C4-2B (cell line): ENCODE measurements at regions not wholly inside any gene's neighbourhood (a gene's known extent, or its start where the extent isn't known, plus 50 kb on each side); places are given as distances from the start of the nearest gene placed in this dataset.

Source experiments
- ZFX ChIP-seq: fragments of 450-650 bp; IDR thresholded peaks from 2 replicates; pipeline ENCODE4 v1.6.1; 2017
- TF ChIP-seq, protein P1 (sequence below): fragments of 450-650 bp; conservative IDR thresholded peaks from 2 replicates; pipeline ENCODE4 v1.5.1; 2017; ENCODE audit warnings: mild to moderate bottlenecking

DNA sequence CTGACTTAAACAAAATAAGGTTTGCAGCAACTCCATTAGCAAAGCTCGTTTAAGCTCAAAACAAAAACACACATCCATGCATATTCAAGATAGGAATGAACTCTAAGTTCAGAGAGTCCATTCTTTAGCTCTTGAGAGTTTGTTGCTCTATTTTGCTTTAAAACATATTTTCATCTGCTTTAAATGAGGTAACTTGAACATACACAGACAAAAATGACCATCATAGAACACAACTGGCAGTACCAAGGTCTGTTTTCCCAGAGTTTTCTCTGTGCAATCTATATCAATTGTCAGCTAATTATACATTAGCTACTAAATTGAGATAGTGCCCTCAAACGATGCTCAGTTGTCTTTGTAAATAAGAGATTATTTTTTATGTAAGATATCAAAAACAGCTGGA is 423.2 kb upstream of the ANO3 start:
- TF ChIP-seq, protein P1, sequence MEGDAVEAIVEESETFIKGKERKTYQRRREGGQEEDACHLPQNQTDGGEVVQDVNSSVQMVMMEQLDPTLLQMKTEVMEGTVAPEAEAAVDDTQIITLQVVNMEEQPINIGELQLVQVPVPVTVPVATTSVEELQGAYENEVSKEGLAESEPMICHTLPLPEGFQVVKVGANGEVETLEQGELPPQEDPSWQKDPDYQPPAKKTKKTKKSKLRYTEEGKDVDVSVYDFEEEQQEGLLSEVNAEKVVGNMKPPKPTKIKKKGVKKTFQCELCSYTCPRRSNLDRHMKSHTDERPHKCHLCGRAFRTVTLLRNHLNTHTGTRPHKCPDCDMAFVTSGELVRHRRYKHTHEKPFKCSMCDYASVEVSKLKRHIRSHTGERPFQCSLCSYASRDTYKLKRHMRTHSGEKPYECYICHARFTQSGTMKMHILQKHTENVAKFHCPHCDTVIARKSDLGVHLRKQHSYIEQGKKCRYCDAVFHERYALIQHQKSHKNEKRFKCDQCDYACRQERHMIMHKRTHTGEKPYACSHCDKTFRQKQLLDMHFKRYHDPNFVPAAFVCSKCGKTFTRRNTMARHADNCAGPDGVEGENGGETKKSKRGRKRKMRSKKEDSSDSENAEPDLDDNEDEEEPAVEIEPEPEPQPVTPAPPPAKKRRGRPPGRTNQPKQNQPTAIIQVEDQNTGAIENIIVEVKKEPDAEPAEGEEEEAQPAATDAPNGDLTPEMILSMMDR: no peak
- TF ChIP-seq ZFX: no peak
